ENCODE measurements at regions not wholly inside any gene's neighbourhood (a gene's known extent, or its start where the extent isn't known, plus 50 kb on each side); places are given as distances from the start of the nearest gene placed in this dataset.

DNA sequence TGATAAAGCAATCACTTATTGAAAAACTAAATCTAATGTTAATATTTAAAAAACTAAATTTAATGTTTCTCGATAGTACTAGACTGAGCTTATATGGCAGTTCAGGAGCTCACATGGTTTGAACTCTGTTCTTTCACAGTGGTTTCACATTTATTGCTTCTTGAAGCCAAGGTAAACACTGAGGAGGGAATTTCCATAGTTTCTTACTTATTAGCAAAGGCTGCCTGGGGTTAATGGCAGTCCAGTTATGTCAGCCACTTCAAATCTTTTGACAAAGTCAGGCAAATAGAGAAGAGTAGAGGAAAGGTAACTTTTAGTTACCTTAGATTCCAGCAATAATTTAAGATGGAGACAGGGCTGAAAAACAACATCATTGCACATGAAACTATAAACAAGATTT is 831.5 kb downstream of the ROBO2 start:
- H3K23me2 ChIP-seq (ENCODE audit: insufficient read length, low read depth, low read length, poor library complexity, severe bottlenecking), result no peaks in the 10 kb centered on the region
- H2AK5ac ChIP-seq (ENCODE audit: insufficient read length, low read length), result no peak overlapping the region
- no peak overlapping the region for H3K4ac ChIP-seq (ENCODE audit: low read depth, low read length)
- no peak overlapping the region for H4K91ac ChIP-seq (ENCODE audit: insufficient read length, low read depth, low read length)
- H3K18ac ChIP-seq (ENCODE audit: insufficient read length, low read depth, low read length), result no peak overlapping the region
- no peak overlapping the region for H2BK15ac ChIP-seq (ENCODE audit: low read depth, low read length)
- no peaks in the 10 kb centered on the region; the same call in 1 of the 2 replicates for H3K4me1 ChIP-seq (ENCODE audit: insufficient read depth, low read length)
- TF ChIP-seq CTCF (conservative IDR thresholded peaks at IDR 0.05), result no peak
- H3K27me3 Mint-ChIP-seq (ENCODE audit: low read depth), result no peaks in the 10 kb centered on the region
- H2BK5ac ChIP-seq (ENCODE audit: insufficient read length, low read length), result no peak overlapping the region
- H3K9ac ChIP-seq (ENCODE audit: extremely low read depth, insufficient read length, low read length), result no peak overlapping the region
- no peaks in the 10 kb centered on the region for H3K79me1 ChIP-seq (ENCODE audit: insufficient read depth, low read depth, low read length, poor library complexity, severe bottlenecking)
- H2BK12ac ChIP-seq (ENCODE audit: insufficient read length, low read depth, low read length), result no peak overlapping the region
- H3K4me1 Mint-ChIP-seq, result peaks cover 0 to 3% of the 10 kb centered on the region in 2 experiments; a peak in 2 of 4 replicates
- no peak overlapping the region for H3K23ac ChIP-seq (ENCODE audit: insufficient read length, low read depth, low read length)
- H2AFZ ChIP-seq (ENCODE audit: low read length), result no peak overlapping the region
- DNase-seq, result no peak
- H2BK120ac ChIP-seq (ENCODE audit: low read depth, low read length, poor library complexity, severe bottlenecking), result no peak overlapping the region
- no peaks in the 10 kb centered on the region for H3K36me3 Mint-ChIP-seq (ENCODE audit: insufficient read depth in 1 of 3, low read depth in 3 of 3)
- H4K20me1 ChIP-seq (ENCODE audit: control insufficient read depth, insufficient read depth, insufficient read length), result no peaks in the 10 kb centered on the region
- H3K79me2 ChIP-seq (ENCODE audit: insufficient read depth, low read length), result no peaks in the 10 kb centered on the region
- no peak overlapping the region for H3K56ac ChIP-seq (ENCODE audit: insufficient read length, low read depth, low read length)
- no peak overlapping the region for H3K27ac ChIP-seq (ENCODE audit: insufficient read length, low read depth, low read length)
- H3K27me3 ChIP-seq (ENCODE audit: insufficient read depth, low read length), result no peaks in the 10 kb centered on the region
- H4K5ac ChIP-seq (ENCODE audit: insufficient read length, low read depth, low read length), result no peak overlapping the region
- no peak overlapping the region for H3K14ac ChIP-seq (ENCODE audit: insufficient read depth, low read length)
- H3K27ac Mint-ChIP-seq, result no peak overlapping the region
- H3K4me2 ChIP-seq (ENCODE audit: insufficient read depth, insufficient read length, low read length), result no peak overlapping the region
- H2BK20ac ChIP-seq (ENCODE audit: low read depth, low read length, poor library complexity, severe bottlenecking), result no peak overlapping the region
- peaks cover 2 to 4% of the 10 kb centered on the region in 2 experiments; a peak in 2 of 5 replicates for H3K9me3 Mint-ChIP-seq
- H3T11ph ChIP-seq (ENCODE audit: low read length), result no peak overlapping the region
- H4K8ac ChIP-seq (replicated peaks; ENCODE audit: insufficient read length, low read depth, low read length), result no peak overlapping the region
- no peaks in the 10 kb centered on the region for H3K9me3 ChIP-seq (ENCODE audit: control insufficient read depth, low read depth, low read length)
- no peak overlapping the region for H3K4me3 Mint-ChIP-seq
- WGBS (ENCODE audit: extremely low coverage, insufficient read length, low lambda C conversion rate), result no CpG with 5 or more reads among the region's 1 CpG
